ENCODE measurements at regions not wholly inside any gene's neighbourhood (a gene's known extent, or its start where the extent isn't known, plus 50 kb on each side); places are given as distances from the start of the nearest gene placed in this dataset.
"Not testable (repeated sequence)": the region's sequence is repeated elsewhere in the genome, so short reads cannot be mapped to it uniquely, and the experiment has no call there.

GRCh38 chr12:92987362-92987761 is 58.3 kb upstream of the EEA1 start:
- no peak for DNase-seq

- no peak for DNase-seq
Observed at GRCh38 chr12:92987846-92988621, 58.9 kb upstream of the EEA1 start.

GRCh38 chr12:92988622-92989130 is 59.6 kb upstream of the EEA1 start:
- DNase-seq = no peak

- no peak for DNase-seq
Observed at GRCh38 chr12:92989715-92990484, 60.8 kb upstream of the EEA1 start.

GRCh38 chr12:92991134-92991533 is 62.0 kb upstream of the EEA1 start:
- no peak for DNase-seq

- no peak for DNase-seq
Observed at GRCh38 chr12:92992041-92992440, 62.9 kb upstream of the EEA1 start.

GRCh38 chr12:92993259-92993658 is 64.2 kb upstream of the EEA1 start:
- DNase-seq = no peak

- no peak for DNase-seq
Observed at GRCh38 chr12:92995258-92995903, 66.3 kb upstream of the EEA1 start.

- DNase-seq = no peak
Observed at GRCh38 chr12:93000026-93000425, 70.9 kb upstream of the EEA1 start.

- DNase-seq = no peak
Observed at GRCh38 chr12:93001407-93001806, 72.3 kb upstream of the EEA1 start.

GRCh38 chr12:93002293-93003054 is 73.4 kb upstream of the EEA1 start:
- no peak for DNase-seq

- DNase-seq = no peak
Observed at GRCh38 chr12:93003531-93004239, 74.6 kb upstream of the EEA1 start.

GRCh38 chr12:93005928-93006392 is 76.9 kb upstream of the EEA1 start:
- no peak for DNase-seq

- DNase-seq = no peak
Observed at GRCh38 chr12:93006471-93007208, 77.5 kb upstream of the EEA1 start.

- no peak for DNase-seq
Observed at GRCh38 chr12:93007544-93007943, 78.4 kb upstream of the EEA1 start.

- DNase-seq = no peak
Observed at GRCh38 chr12:93008044-93008778, 79.1 kb upstream of the EEA1 start.

- not testable (repeated sequence) for DNase-seq
Observed at GRCh38 chr12:93008880-93009279, 79.8 kb upstream of the EEA1 start.

GRCh38 chr12:93009533-93009932 is 80.4 kb upstream of the EEA1 start:
- no peak for DNase-seq

GRCh38 chr12:93010461-93010860 is 81.4 kb upstream of the EEA1 start:
- DNase-seq = no peak

GRCh38 chr12:93011100-93011499 is 82.0 kb upstream of the EEA1 start:
- no peak for DNase-seq

Data from stimulated activated CD4-positive, alpha-beta T cell treated with anti-CD3 and anti-CD28 coated beads, Interleukin-4, amount 100 ng/mL, for 4 hours (primary cell).